HEK293 (cell line): ENCODE measurements at regions not wholly inside any gene's neighbourhood (a gene's known extent, or its start where the extent isn't known, plus 50 kb on each side); places are given as distances from the start of the nearest gene placed in this dataset.

Experiments
- KLF16 ChIP-seq: fragments of 450-650 bp; formaldehyde crosslinking; IDR thresholded peaks from 2 replicates; pipeline ENCODE4 v1.5.1; 2017; ENCODE audit warnings: missing biosample characterization, missing genetic modification characterization
- YY1 ChIP-seq: fragments of 450-650 bp; formaldehyde crosslinking; IDR thresholded peaks from 2 replicates; pipeline ENCODE4 v1.5.1; 2018; ENCODE audit warnings: missing biosample characterization, missing genetic modification characterization
- ZBTB8A ChIP-seq: fragments of 450-650 bp; formaldehyde crosslinking; IDR thresholded peaks from 2 replicates; pipeline ENCODE4 v1.5.1; 2016; ENCODE audit warnings: missing biosample characterization, missing genetic modification characterization
- ZNF10 ChIP-seq: fragments of 450-650 bp; formaldehyde crosslinking; IDR thresholded peaks from 2 replicates; pipeline ENCODE4 v1.5.1; 2017; ENCODE audit warnings: missing biosample characterization, missing genetic modification characterization
- ZNF169 ChIP-seq: fragments of 450-650 bp; formaldehyde crosslinking; IDR thresholded peaks from 2 replicates; pipeline ENCODE4 v1.5.1; 2016; ENCODE audit warnings: missing biosample characterization, missing genetic modification characterization
- ZNF274 ChIP-seq, 2 experiments: fragments of 200-500 bp in 1 of 2; fragments of 450-650 bp in 1 of 2; sonication (Bioruptor generic) in 1 of 2; formaldehyde crosslinking in 1 of 2; IDR thresholded peaks; 2 replicates each; pipeline versions ENCODE4 v1.5.1 to v1.6.1; 2014 to 2016; ENCODE audit warnings: borderline replicate concordance in 1 of 2, inconsistent platforms in 1 of 2, low read length in 1 of 2, missing biosample characterization in 1 of 2, missing genetic modification characterization in 1 of 2
- ZNF561 ChIP-seq: fragments of 450-650 bp; IDR thresholded peaks from 2 replicates; pipeline ENCODE4 v1.5.1; 2018; ENCODE audit warnings: missing biosample characterization, missing genetic modification characterization, borderline replicate concordance
- ZSCAN30 ChIP-seq: fragments of 450-650 bp; IDR thresholded peaks from 2 replicates; pipeline ENCODE4 v1.5.1; 2018; ENCODE audit warnings: missing biosample characterization, mild to moderate bottlenecking, missing genetic modification characterization, moderate library complexity
- TF ChIP-seq, protein P1 (sequence below): fragments of 450-650 bp; formaldehyde crosslinking; IDR thresholded peaks from 2 replicates; pipeline ENCODE4 v1.5.1; 2016; ENCODE audit warnings: missing biosample characterization, missing genetic modification characterization
- TF ChIP-seq, protein P2 (sequence below): fragments of 450-650 bp; formaldehyde crosslinking; IDR thresholded peaks from 2 replicates; pipeline ENCODE4 v1.5.1; 2016; ENCODE audit warnings: missing biosample characterization, missing genetic modification characterization
- TF ChIP-seq, protein P3 (sequence below): fragments of 450-650 bp; formaldehyde crosslinking; IDR thresholded peaks from 2 replicates; pipeline ENCODE4 v1.5.1; 2016; ENCODE audit warnings: missing biosample characterization, missing genetic modification characterization

DNA sequence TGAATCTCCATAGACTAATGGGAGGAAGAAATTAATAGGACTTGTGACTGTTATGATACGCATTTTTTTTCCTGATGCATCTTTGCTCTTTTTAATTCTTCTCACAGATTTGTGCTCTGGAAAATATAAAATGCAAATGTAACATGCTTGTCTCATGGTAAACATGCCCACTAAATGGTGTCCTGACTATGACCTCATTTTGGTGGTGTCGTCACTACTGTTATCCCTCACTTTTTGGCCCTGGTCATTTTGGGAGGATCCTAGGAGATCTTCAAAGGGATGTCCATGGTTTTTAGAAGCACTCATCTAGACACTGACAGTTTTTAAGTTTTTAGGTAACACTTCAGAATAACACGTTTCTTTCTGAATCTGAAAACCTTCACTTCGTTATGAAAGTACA lies 790.8 kb upstream of the FBXO33 start:
- TF ChIP-seq, protein P1, sequence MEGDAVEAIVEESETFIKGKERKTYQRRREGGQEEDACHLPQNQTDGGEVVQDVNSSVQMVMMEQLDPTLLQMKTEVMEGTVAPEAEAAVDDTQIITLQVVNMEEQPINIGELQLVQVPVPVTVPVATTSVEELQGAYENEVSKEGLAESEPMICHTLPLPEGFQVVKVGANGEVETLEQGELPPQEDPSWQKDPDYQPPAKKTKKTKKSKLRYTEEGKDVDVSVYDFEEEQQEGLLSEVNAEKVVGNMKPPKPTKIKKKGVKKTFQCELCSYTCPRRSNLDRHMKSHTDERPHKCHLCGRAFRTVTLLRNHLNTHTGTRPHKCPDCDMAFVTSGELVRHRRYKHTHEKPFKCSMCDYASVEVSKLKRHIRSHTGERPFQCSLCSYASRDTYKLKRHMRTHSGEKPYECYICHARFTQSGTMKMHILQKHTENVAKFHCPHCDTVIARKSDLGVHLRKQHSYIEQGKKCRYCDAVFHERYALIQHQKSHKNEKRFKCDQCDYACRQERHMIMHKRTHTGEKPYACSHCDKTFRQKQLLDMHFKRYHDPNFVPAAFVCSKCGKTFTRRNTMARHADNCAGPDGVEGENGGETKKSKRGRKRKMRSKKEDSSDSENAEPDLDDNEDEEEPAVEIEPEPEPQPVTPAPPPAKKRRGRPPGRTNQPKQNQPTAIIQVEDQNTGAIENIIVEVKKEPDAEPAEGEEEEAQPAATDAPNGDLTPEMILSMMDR = no peak
- TF ChIP-seq YY1 (tag by site-specific recombination) = no peak
- TF ChIP-seq ZNF561 (tag by site-specific recombination) = no peak
- TF ChIP-seq, protein P2, sequence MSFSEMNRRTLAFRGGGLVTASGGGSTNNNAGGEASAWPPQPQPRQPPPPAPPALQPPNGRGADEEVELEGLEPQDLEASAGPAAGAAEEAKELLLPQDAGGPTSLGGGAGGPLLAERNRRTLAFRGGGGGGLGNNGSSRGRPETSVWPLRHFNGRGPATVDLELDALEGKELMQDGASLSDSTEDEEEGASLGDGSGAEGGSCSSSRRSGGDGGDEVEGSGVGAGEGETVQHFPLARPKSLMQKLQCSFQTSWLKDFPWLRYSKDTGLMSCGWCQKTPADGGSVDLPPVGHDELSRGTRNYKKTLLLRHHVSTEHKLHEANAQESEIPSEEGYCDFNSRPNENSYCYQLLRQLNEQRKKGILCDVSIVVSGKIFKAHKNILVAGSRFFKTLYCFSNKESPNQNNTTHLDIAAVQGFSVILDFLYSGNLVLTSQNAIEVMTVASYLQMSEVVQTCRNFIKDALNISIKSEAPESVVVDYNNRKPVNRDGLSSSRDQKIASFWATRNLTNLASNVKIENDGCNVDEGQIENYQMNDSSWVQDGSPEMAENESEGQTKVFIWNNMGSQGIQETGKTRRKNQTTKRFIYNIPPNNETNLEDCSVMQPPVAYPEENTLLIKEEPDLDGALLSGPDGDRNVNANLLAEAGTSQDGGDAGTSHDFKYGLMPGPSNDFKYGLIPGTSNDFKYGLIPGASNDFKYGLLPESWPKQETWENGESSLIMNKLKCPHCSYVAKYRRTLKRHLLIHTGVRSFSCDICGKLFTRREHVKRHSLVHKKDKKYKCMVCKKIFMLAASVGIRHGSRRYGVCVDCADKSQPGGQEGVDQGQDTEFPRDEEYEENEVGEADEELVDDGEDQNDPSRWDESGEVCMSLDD = no peak
- TF ChIP-seq ZNF274 (IDR thresholded peaks at IDR 0.05; ENCODE audit: low read length) = no peak
- TF ChIP-seq ZNF274 (tag by site-specific recombination; IDR thresholded peaks at IDR 0.05; ENCODE audit: borderline replicate concordance) = no peak
- TF ChIP-seq ZNF10 (tag by site-specific recombination) = no peak
- TF ChIP-seq, protein P3, sequence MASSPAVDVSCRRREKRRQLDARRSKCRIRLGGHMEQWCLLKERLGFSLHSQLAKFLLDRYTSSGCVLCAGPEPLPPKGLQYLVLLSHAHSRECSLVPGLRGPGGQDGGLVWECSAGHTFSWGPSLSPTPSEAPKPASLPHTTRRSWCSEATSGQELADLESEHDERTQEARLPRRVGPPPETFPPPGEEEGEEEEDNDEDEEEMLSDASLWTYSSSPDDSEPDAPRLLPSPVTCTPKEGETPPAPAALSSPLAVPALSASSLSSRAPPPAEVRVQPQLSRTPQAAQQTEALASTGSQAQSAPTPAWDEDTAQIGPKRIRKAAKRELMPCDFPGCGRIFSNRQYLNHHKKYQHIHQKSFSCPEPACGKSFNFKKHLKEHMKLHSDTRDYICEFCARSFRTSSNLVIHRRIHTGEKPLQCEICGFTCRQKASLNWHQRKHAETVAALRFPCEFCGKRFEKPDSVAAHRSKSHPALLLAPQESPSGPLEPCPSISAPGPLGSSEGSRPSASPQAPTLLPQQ (tag by site-specific recombination) = no peak
- no peak for TF ChIP-seq ZBTB8A (tag by site-specific recombination)
- TF ChIP-seq ZNF169 (tag by site-specific recombination) = no peak
- no peak for TF ChIP-seq ZSCAN30 (tag by site-specific recombination)
- TF ChIP-seq KLF16 (tag by site-specific recombination) = no peak
